Stimulated activated CD8-positive, alpha-beta memory T cell treated with anti-CD3 and anti-CD28 coated beads, Interleukin-15, amount 100 ng/mL, for 1 hour (primary cell): ENCODE measurements at regions not wholly inside any gene's neighbourhood (a gene's known extent, or its start where the extent isn't known, plus 50 kb on each side); places are given as distances from the start of the nearest gene placed in this dataset.
"Not testable (repeated sequence)": the region's sequence is repeated elsewhere in the genome, so short reads cannot be mapped to it uniquely, and the experiment has no call there.

Experiments
- DNase-seq: peaks from one replicate; pipeline ENCODE4 v3.0.0-alpha.2; 2020; ENCODE audit warnings: low read depth

- DNase-seq, result no peak
Measured at GRCh38 chr14:30159374-30159773, 231.7 kb upstream of the PRKD1 start.

GRCh38 chr14:30160608-30161007 lies 233.0 kb upstream of the PRKD1 start:
- DNase-seq, result no peak

GRCh38 chr14:30162066-30162465 lies 234.4 kb upstream of the PRKD1 start:
- no peak for DNase-seq

- no peak for DNase-seq
Measured at GRCh38 chr14:30165255-30165654, 237.6 kb upstream of the PRKD1 start.

- DNase-seq, result no peak
Measured at GRCh38 chr14:30177781-30178180, 250.1 kb upstream of the PRKD1 start.

- DNase-seq, result no peak
Measured at GRCh38 chr14:30179381-30180130, 251.9 kb upstream of the PRKD1 start.

- DNase-seq, result no peak
Measured at GRCh38 chr14:30180219-30180618, 252.6 kb upstream of the PRKD1 start.

GRCh38 chr14:30185832-30186231 lies 258.2 kb upstream of the PRKD1 start:
- DNase-seq, result no peak

- DNase-seq, result no peak
Measured at GRCh38 chr14:30191639-30192279, 264.1 kb upstream of the PRKD1 start.

GRCh38 chr14:30193101-30193500 lies 265.5 kb upstream of the PRKD1 start:
- DNase-seq, result no peak

GRCh38 chr14:30193845-30194501 lies 266.3 kb upstream of the PRKD1 start:
- DNase-seq, result no peak

GRCh38 chr14:30194741-30195148 lies 267.1 kb upstream of the PRKD1 start:
- no peak for DNase-seq

GRCh38 chr14:30195941-30196340 lies 268.3 kb upstream of the PRKD1 start:
- DNase-seq, result no peak

GRCh38 chr14:30196861-30197260 lies 269.2 kb upstream of the PRKD1 start:
- DNase-seq, result no peak

GRCh38 chr14:30198720-30199119 lies 271.1 kb upstream of the PRKD1 start:
- not testable (repeated sequence) for DNase-seq

GRCh38 chr14:30204431-30204980 lies 276.9 kb upstream of the PRKD1 start:
- no peak for DNase-seq

- no peak for DNase-seq
Measured at GRCh38 chr14:30209136-30209535, 281.5 kb upstream of the PRKD1 start.

GRCh38 chr14:30210630-30211029 lies 283.0 kb upstream of the PRKD1 start:
- DNase-seq, result no peak

- DNase-seq, result no peak
Measured at GRCh38 chr14:30211326-30211725, 283.7 kb upstream of the PRKD1 start.

GRCh38 chr14:30214014-30214413 lies 286.4 kb upstream of the PRKD1 start:
- no peak for DNase-seq

- DNase-seq, result no peak
Measured at GRCh38 chr14:30214461-30215090, 286.9 kb upstream of the PRKD1 start.

- no peak for DNase-seq
Measured at GRCh38 chr14:30218907-30219306, 291.3 kb upstream of the PRKD1 start.
